ENCODE measurements at regions not wholly inside any gene's neighbourhood (a gene's known extent, or its start where the extent isn't known, plus 50 kb on each side); places are given as distances from the start of the nearest gene placed in this dataset.
"Not testable (repeated sequence)": the region's sequence is repeated elsewhere in the genome, so short reads cannot be mapped to it uniquely, and the experiment has no call there.

DNA sequence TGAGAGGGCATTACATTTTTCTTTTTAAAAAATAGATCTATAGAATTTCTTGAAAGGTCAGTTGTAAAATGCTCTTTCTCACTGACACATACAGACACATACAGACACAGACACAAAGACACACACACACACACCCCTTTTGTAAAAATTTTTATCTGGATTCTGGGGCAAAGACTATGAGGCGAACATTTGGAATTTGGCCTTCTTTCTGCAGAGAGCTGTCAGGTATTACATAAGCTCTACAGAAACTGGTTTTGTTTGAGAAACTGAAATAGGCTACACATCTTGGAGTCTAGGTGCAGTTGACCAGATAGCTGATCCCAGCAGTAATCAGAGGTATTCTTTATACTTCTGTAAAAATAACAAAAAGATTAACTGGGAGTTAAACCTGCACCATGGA, 315.9 kb upstream of the RPS23 start:
- H3K4me3 ChIP-seq (ENCODE audit: low read length in 3 of 3), result no peak overlapping the region
- H3K27me3 ChIP-seq (ENCODE audit: control insufficient read depth in 3 of 3, insufficient read depth in 3 of 3, low read length in 3 of 3), result no peaks in the 10 kb centered on the region
- H3K36me3 ChIP-seq (ENCODE audit: control insufficient read depth in 3 of 3, insufficient read depth in 3 of 3, low read length in 3 of 3), result no peaks in the 10 kb centered on the region
- no peak overlapping the region for H3K9ac ChIP-seq (ENCODE audit: low read depth in 1 of 3, low read length in 3 of 3)
- no peaks in the 10 kb centered on the region for H3K4me1 ChIP-seq (ENCODE audit: control insufficient read depth in 3 of 3, insufficient read depth in 3 of 3, low read length in 3 of 3)
- H3K9me3 ChIP-seq (ENCODE audit: control insufficient read depth in 3 of 3, low read length in 3 of 3), result no peaks in the 10 kb centered on the region
- no peak overlapping the region for H3K27ac ChIP-seq (ENCODE audit: low read depth, low read length)

DNA sequence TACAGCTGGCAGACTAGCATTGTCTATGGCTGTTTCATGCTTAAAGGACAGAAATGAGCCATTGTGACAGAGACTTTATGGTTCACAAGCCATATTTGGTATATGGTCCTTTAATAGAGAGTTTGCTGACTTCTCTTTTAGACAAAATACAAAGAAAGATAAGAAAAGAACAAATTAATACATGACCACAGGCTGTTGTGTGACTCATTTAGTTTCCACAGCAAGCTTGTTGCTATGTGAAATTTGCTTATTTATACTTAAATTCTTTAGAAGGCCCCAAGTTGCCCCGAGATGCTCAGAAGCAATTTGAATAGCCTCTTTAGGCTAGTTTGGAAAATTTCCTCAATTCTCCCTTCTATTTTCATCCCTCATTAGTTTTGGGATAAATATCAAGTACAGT, 315.3 kb upstream of the RPS23 start:
- H3K4me3 ChIP-seq (ENCODE audit: low read length in 3 of 3), result no peak overlapping the region
- H3K36me3 ChIP-seq (ENCODE audit: control insufficient read depth in 3 of 3, insufficient read depth in 3 of 3, low read length in 3 of 3), result no peaks in the 10 kb centered on the region
- no peak overlapping the region for H3K27ac ChIP-seq (ENCODE audit: low read depth, low read length)
- no peak overlapping the region for H3K9ac ChIP-seq (ENCODE audit: low read depth in 1 of 3, low read length in 3 of 3)
- H3K9me3 ChIP-seq (ENCODE audit: control insufficient read depth in 3 of 3, low read length in 3 of 3), result no peaks in the 10 kb centered on the region
- no peaks in the 10 kb centered on the region for H3K4me1 ChIP-seq (ENCODE audit: control insufficient read depth in 3 of 3, insufficient read depth in 3 of 3, low read length in 3 of 3)
- no peaks in the 10 kb centered on the region for H3K27me3 ChIP-seq (ENCODE audit: control insufficient read depth in 3 of 3, insufficient read depth in 3 of 3, low read length in 3 of 3)

DNA sequence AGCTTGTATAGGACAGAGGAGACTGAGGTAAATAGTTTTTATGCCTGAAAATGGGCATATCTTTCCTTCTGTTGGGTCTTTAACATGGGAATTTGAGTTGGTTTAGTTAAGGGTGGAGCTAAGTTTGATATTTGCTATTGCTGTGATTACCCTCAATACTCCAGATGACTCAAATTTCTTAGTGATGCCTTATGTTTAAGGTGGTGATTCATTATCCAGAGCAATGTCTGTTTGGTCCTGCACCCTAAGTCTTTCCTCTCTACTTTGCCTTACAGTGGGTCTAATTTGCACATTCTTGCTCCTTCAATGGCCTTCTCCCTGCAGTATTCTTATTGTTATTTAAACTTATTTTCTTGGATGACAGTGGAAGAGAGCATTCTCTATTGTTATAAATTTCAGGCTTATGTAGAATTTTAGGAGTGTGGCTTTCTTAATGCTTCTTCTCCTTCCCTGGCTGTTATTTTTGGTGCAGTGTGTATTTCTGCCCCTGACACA, 312.9 kb upstream of the RPS23 start:
- Histone ChIP-seq H3K36me3 (ENCODE audit: control insufficient read depth in 3 of 3, insufficient read depth in 3 of 3, low read length in 3 of 3) (no peaks in the 10 kb centered on the region), H3K27ac (ENCODE audit: low read depth, low read length) (no peak overlapping the region)

DNA sequence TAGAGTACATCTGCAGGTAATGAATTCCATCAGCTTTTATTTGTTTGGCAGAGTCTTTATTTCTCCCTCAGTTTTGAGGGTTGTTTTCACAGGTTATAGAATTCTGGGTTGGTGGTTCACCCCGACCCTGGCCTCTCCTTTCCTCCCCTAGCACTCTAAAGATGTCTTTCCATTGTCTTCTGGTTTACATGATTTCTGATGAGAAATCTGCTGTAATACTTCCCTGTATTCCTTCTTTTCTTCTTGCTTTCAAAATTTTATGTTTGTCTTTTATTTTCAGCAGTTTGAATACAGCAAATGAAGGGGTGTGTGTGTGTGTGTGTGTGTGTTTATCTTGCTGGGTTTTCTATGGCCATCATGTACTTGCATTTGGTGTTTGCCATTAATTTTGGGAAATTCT, 312.0 kb upstream of the RPS23 start:
- Histone ChIP-seq H3K27me3 (ENCODE audit: control insufficient read depth in 3 of 3, insufficient read depth in 3 of 3, low read length in 3 of 3) (no peaks in the 10 kb centered on the region), H3K4me3 (ENCODE audit: low read length in 3 of 3) (no peak overlapping the region), H3K9me3 (ENCODE audit: control insufficient read depth in 3 of 3, low read length in 3 of 3) (no peaks in the 10 kb centered on the region), H3K36me3 (ENCODE audit: control insufficient read depth in 3 of 3, insufficient read depth in 3 of 3, low read length in 3 of 3) (no peaks in the 10 kb centered on the region), H3K4me1 (ENCODE audit: control insufficient read depth in 3 of 3, insufficient read depth in 3 of 3, low read length in 3 of 3) (no peaks in the 10 kb centered on the region), H3K9ac (ENCODE audit: low read depth in 1 of 3, low read length in 3 of 3) (no peak overlapping the region), H3K27ac (ENCODE audit: low read depth, low read length) (no peak overlapping the region)

More for the DNA sequence above, 312.9 kb upstream of the RPS23 start:
- no peak overlapping the region for H3K4me3 ChIP-seq (ENCODE audit: low read length in 3 of 3)
- no peaks in the 10 kb centered on the region for H3K4me1 ChIP-seq (ENCODE audit: control insufficient read depth in 3 of 3, insufficient read depth in 3 of 3, low read length in 3 of 3)
- no peak overlapping the region for H3K9ac ChIP-seq (ENCODE audit: low read depth in 1 of 3, low read length in 3 of 3)
- H3K9me3 ChIP-seq (ENCODE audit: control insufficient read depth in 3 of 3, low read length in 3 of 3), result no peaks in the 10 kb centered on the region
- H3K27me3 ChIP-seq (ENCODE audit: control insufficient read depth in 3 of 3, insufficient read depth in 3 of 3, low read length in 3 of 3), result no peaks in the 10 kb centered on the region

DNA sequence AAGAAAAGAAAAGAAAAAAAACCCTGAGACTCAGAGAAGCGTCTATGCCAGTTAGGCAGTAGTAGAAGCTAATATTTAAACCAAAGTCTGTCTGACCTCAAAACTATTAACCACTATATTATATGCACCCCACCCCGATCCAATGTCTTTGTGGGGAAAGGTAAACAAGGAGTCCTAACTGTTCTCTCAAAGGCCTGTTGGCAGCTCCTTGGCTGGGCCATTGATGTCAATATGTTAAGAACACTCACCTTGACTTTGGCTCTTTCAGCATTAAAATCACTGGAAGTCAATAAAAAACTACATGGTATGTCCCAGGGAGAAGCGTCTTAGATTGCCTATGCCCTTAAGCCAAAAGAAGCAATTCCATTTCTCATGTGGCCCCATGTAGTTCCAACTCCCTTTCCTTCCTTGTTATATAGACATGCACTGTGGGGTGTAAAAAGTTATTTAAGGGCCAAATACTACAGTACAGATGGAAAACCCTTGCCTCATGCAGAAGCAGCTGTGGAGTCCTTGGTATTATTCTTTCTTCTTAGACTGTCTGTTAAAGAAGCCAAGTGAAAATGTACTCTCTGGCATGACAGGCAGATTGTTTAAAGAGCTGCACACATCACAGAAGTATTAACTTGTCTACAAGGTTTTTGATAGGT, 308.6 kb upstream of the RPS23 start:
- H3K9ac ChIP-seq (ENCODE audit: low read depth in 1 of 3, low read length in 3 of 3), result no peak overlapping the region
- no peaks in the 10 kb centered on the region for H3K27me3 ChIP-seq (ENCODE audit: control insufficient read depth in 3 of 3, insufficient read depth in 3 of 3, low read length in 3 of 3)
- no peak overlapping the region for H3K27ac ChIP-seq (ENCODE audit: low read depth, low read length)
- peaks cover 0 to 8% (median 0%) of the 10 kb centered on the region in 3 donors for H3K4me1 ChIP-seq (ENCODE audit: control insufficient read depth in 3 of 3, insufficient read depth in 3 of 3, low read length in 3 of 3)
- H3K36me3 ChIP-seq (ENCODE audit: control insufficient read depth in 3 of 3, insufficient read depth in 3 of 3, low read length in 3 of 3), result no peaks in the 10 kb centered on the region
- H3K9me3 ChIP-seq (ENCODE audit: control insufficient read depth in 3 of 3, low read length in 3 of 3), result no peaks in the 10 kb centered on the region
- no peak overlapping the region for H3K4me3 ChIP-seq (ENCODE audit: low read length in 3 of 3)

- Histone ChIP-seq H3K4me1 (ENCODE audit: control insufficient read depth in 3 of 3, insufficient read depth in 3 of 3, low read length in 3 of 3) (peaks cover 0 to 8% (median 0%) of the 10 kb centered on the region in 3 donors), H3K27me3 (ENCODE audit: control insufficient read depth in 3 of 3, insufficient read depth in 3 of 3, low read length in 3 of 3) (no peaks in the 10 kb centered on the region), H3K36me3 (ENCODE audit: control insufficient read depth in 3 of 3, insufficient read depth in 3 of 3, low read length in 3 of 3) (no peaks in the 10 kb centered on the region), H3K9ac (ENCODE audit: low read depth in 1 of 3, low read length in 3 of 3) (no peak overlapping the region), H3K4me3 (ENCODE audit: low read length in 3 of 3) (no peak overlapping the region), H3K9me3 (ENCODE audit: control insufficient read depth in 3 of 3, low read length in 3 of 3) (no peaks in the 10 kb centered on the region), H3K27ac (ENCODE audit: low read depth, low read length) (no peak overlapping the region)
These were observed 308.0 kb upstream of the RPS23 start for GRCh38 chr5:82586181-82586580.

DNA sequence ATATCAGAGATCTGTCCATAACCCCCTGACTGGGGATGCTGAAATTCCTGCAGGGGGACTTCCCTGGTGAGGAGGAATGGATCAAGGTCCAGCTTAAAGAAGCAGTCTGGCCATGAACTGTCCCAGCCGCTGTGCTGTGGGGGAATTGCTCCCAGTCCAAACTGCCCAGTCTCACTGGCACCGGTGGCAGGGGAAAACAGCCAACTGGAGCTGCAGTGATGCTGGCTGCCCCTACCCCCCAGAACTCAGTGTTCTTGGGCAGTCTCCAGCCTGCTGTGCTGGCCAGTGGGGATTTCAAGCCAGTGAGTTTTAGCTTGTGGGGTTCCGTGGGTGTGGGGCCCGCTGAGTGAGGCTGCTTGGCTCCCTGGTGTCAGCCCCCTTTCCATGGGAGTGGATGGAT, 306.5 kb upstream of the RPS23 start:
- H3K27me3 ChIP-seq (ENCODE audit: control insufficient read depth in 3 of 3, insufficient read depth in 3 of 3, low read length in 3 of 3), result no peaks in the 10 kb centered on the region
- peaks cover 0 to 8% (median 0%) of the 10 kb centered on the region in 3 donors for H3K4me1 ChIP-seq (ENCODE audit: control insufficient read depth in 3 of 3, insufficient read depth in 3 of 3, low read length in 3 of 3)
- H3K9ac ChIP-seq (ENCODE audit: low read depth in 1 of 3, low read length in 3 of 3), result no peak overlapping the region
- H3K4me3 ChIP-seq (ENCODE audit: low read length in 3 of 3), result no peak overlapping the region
- H3K36me3 ChIP-seq (ENCODE audit: control insufficient read depth in 3 of 3, insufficient read depth in 3 of 3, low read length in 3 of 3), result no peaks in the 10 kb centered on the region
- H3K9me3 ChIP-seq (ENCODE audit: control insufficient read depth in 3 of 3, low read length in 3 of 3), result no peaks in the 10 kb centered on the region
- no peak overlapping the region for H3K27ac ChIP-seq (ENCODE audit: low read depth, low read length)

DNA sequence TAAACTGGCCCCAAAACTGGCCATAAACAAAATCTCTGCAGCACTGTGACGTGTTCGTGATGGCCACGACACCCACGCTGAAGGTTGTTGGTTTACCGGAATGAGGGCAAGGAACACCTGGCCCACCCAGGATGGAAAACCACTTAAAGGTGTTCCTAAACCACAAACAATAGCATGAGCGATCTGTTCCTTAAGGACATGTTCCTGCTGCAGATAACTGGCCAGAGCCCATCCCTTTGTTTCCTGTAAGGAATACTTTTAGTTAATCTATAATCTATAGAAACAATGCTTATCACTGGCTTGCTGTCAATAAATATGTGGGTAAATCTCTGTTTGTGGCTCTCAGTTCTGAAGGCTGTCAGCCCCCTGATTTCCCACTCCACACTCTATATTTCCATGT, 305.2 kb upstream of the RPS23 start:
- not testable (repeated sequence) for H3K9ac ChIP-seq (ENCODE audit: low read depth in 1 of 3, low read length in 3 of 3)

GRCh38 chr5:82564963-82565362, 286.8 kb upstream of the RPS23 start:
- H3K27ac ChIP-seq (ENCODE audit: low read depth, low read length), result no peak overlapping the region
- no peaks in the 10 kb centered on the region for H3K4me1 ChIP-seq (ENCODE audit: control insufficient read depth in 3 of 3, insufficient read depth in 3 of 3, low read length in 3 of 3)
- H3K9ac ChIP-seq (ENCODE audit: low read depth in 1 of 3, low read length in 3 of 3), result no peak overlapping the region
- H3K36me3 ChIP-seq (ENCODE audit: control insufficient read depth in 3 of 3, insufficient read depth in 3 of 3, low read length in 3 of 3), result no peaks in the 10 kb centered on the region
- H3K27me3 ChIP-seq (ENCODE audit: control insufficient read depth in 3 of 3, insufficient read depth in 3 of 3, low read length in 3 of 3), result no peaks in the 10 kb centered on the region
- H3K9me3 ChIP-seq (ENCODE audit: control insufficient read depth in 3 of 3, low read length in 3 of 3), result no peaks in the 10 kb centered on the region
- H3K4me3 ChIP-seq (ENCODE audit: low read length in 3 of 3), result no peak overlapping the region

More for the DNA sequence above, 305.2 kb upstream of the RPS23 start:
- not testable (repeated sequence) for H3K27ac ChIP-seq (ENCODE audit: low read depth, low read length); H3K4me1 ChIP-seq (ENCODE audit: control insufficient read depth in 3 of 3, insufficient read depth in 3 of 3, low read length in 3 of 3); H3K9me3 ChIP-seq (ENCODE audit: control insufficient read depth in 3 of 3, low read length in 3 of 3); H3K27me3 ChIP-seq (ENCODE audit: control insufficient read depth in 3 of 3, insufficient read depth in 3 of 3, low read length in 3 of 3); H3K4me3 ChIP-seq (ENCODE audit: low read length in 3 of 3); H3K36me3 ChIP-seq (ENCODE audit: control insufficient read depth in 3 of 3, insufficient read depth in 3 of 3, low read length in 3 of 3)

- no peaks in the 10 kb centered on the region for H3K9me3 ChIP-seq (ENCODE audit: control insufficient read depth in 3 of 3, low read length in 3 of 3)
- no peak overlapping the region for H3K9ac ChIP-seq (ENCODE audit: low read depth in 1 of 3, low read length in 3 of 3)
- H3K4me3 ChIP-seq (ENCODE audit: low read length in 3 of 3), result no peak overlapping the region
- H3K27ac ChIP-seq (ENCODE audit: low read depth, low read length), result no peak overlapping the region
- no peaks in the 10 kb centered on the region for H3K27me3 ChIP-seq (ENCODE audit: control insufficient read depth in 3 of 3, insufficient read depth in 3 of 3, low read length in 3 of 3)
- H3K4me1 ChIP-seq (ENCODE audit: control insufficient read depth in 3 of 3, insufficient read depth in 3 of 3, low read length in 3 of 3), result no peaks in the 10 kb centered on the region
- no peaks in the 10 kb centered on the region for H3K36me3 ChIP-seq (ENCODE audit: control insufficient read depth in 3 of 3, insufficient read depth in 3 of 3, low read length in 3 of 3)
These were observed 285.6 kb upstream of the RPS23 start for GRCh38 chr5:82563745-82564144.

Measured in skeletal muscle tissue (tissue), 3 donors.